ENCODE measurements at regions not wholly inside any gene's neighbourhood (a gene's known extent, or its start where the extent isn't known, plus 50 kb on each side); places are given as distances from the start of the nearest gene placed in this dataset.
"Not testable (repeated sequence)": the region's sequence is repeated elsewhere in the genome, so short reads cannot be mapped to it uniquely, and the experiment has no call there.

DNA sequence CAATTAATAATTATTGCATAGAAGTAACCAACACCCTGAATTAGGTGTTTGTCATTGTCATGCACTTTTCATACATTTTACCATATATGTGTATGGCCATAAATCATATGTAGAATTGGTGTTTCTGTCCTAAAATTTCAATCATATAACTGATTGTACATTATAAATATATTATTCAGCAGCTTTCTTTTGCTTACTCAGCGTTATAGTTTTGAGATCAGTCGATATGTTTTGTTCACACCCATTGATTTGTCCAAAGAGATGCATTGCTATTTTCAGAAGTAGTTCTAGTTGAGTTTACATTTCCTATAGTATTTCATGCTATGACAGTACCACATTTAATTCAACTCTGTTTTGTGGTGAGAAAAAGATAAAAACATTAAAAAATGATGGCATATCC lies 50.5 kb upstream of the PARP4 start:
- DNase-seq, result no peak

- DNase-seq, result peak; percentile 32
Measured at GRCh38 chr13:24563971-24564370, 51.4 kb upstream of the PARP4 start.

GRCh38 chr13:24564881-24565280 lies 52.3 kb upstream of the PARP4 start:
- no peak for DNase-seq

GRCh38 chr13:24567593-24567992 lies 55.0 kb upstream of the PARP4 start:
- peak; percentile 66 for DNase-seq

DNA sequence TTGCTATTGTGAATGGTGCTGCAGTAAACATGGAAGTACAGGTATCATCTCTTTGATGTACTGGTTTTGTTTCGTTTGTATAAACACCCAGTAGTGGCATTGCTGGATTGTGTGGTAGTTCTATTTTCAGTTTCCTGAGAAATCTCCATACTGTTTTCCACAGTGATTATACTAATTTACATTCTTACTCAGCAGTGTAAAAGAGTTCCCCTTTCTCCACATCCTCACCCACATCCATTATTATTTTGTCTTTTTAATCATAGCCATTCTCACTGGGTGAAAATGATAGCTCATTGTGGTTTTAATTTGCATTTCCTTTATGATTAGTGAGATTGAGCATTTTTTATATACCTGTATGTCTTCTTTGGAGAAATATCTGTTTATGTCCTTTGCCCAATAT lies 62.3 kb upstream of the PARP4 start:
- DNase-seq, result no peak

- DNase-seq, result peak; percentile 39
Measured at GRCh38 chr13:24580315-24580714, 67.7 kb upstream of the PARP4 start.

DNA sequence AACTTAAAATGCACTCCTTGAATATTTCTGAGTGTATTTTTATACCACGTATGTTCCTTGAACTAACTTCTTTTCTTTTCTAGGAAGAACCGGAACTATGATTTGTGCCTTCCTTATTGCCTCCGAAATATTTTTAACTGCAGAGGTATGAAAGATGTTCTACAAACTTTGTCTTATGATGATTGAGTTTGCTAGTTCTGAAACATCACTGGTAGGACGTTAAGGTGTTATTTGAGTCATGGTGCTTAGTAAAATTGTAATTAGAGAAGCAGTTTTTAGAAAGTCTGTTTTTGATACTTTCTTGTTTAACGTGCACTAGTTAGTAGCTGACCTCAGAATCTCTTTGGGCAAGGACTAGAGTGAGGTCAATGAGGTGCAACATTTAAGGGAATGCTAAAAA lies 69.0 kb upstream of the PARP4 start:
- not testable (repeated sequence) for DNase-seq

GRCh38 chr13:24591697-24592096 lies 79.1 kb upstream of the PARP4 start:
- not testable (repeated sequence) for DNase-seq

DNA sequence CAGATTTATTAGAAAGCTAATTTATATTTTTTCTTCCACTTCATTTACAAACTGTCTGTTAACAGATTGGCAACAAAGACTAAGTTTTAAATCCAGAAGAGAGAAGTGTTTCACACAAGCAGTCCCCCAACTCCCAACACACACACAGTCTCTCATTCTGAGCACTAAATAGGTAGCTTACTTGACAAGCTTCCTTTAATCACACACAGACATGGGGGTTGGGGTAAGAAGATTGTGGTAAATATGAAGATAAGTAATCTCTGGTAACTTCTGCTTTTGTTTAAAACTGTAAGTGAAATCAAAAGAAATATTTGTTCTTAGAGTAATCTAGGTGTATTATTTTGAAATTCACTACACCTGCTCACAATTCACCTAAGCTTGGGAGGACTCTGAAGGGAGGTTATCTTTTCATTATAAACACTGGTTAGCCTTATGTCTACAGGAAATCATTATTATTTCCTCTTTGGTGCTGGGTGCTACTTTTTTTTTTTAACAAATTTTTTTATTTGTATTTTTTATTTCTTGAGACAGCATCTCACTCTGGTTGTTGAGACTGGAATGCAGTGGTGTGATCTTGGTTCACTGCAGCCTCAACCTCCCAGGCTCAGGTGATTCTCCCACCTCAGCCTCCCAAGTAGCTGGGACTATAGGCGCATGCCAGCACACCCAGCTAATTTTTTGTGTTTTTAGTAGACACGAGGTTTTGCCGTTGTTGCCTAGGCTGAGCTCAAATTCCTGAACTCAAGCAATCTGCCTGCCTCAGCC lies 82.1 kb upstream of the ATP12A start:
- not testable (repeated sequence) for DNase-seq

DNA sequence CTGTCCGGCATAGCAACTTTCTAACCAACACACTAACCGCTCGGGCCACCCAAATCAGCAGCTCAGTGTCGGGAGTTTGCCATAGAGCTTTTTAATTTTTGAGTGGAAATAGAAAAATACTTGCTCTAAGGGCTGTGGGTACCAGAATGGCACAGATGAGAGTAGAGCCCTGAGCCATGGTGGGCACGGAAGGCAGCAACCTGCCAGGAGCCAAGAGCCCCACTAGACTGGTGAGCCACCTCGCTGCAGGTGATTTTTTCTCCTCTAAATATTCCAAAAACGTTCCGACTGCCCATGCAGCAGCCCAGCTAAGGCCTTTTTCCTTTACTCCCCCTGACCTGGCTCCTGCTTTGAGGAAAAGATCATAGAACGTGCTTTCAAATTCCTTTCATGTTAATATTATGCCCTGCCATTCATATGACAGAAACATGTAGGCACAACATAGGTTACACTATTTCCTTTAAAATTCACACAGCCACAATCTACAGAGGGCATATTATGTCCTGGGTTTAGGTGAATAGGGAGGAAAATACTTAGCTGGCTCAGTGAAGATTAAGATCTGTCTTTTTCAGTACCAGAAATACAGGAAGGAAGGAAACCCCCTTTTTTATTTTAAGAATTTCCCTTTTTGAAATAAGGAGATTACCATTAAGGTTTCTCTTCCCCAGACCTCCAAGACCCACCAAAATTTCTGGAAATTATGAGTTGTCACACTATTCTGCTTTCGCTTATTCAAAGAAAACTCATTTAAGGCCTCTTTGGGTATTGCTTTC lies 81.0 kb upstream of the ATP12A start:
- not testable (repeated sequence) for DNase-seq

DNA sequence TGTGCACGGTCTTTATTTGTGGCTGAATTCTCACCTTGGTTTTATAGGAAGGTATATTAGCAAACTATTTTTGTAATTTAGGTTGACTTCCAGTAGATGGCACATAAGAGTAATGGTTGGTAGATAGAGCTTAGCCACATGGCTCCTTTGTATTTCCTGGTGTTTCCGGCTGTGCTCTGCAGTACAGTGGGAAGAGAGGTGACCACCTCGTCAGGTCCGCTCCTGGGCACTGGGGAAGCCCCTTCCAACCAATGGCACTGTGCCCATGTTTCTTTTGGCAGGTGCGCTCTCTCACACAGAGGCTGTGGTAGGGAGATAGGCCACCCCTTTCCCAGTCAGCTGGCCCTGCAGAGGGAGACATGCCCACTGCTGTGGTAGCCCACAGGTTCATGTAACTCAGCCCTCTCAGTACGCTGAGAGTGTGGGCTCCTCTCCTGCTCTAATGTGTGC lies 74.3 kb upstream of the ATP12A start:
- peak; percentile 20 for DNase-seq

DNA sequence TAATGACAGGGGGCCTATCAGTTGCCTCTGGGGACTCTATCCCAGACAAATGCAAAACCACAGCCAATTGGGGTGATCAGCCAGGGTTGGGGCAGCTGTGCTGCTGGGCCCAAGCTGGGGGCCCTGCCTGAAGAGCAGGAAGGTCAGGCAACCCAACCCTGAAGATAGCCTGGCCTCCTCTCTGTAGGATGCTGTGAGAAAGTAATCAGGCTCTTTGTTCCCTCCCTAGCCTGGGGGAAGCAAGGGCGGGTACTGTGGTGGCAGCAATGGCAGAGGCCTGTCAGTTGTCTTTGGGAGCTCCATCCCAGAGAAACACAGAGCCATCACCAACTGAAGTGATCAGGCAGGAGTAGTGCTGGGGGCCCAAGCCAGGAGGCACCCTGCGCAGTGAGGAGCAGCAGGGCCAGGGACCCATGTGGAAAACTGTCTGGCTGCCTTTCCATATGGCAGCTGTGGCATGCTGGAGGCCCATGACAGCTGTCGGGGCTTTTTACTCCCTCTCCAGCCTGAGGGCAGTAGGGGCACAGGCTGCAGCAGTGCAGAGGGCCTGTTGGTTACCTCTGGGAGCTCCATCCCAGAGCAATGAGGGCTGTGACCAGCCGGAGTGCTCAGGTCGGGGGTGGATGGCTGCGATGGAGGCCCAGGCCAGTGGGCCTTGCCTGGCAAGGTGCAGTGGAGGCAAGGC lies 73.6 kb upstream of the ATP12A start:
- DNase-seq, result no peak

DNA sequence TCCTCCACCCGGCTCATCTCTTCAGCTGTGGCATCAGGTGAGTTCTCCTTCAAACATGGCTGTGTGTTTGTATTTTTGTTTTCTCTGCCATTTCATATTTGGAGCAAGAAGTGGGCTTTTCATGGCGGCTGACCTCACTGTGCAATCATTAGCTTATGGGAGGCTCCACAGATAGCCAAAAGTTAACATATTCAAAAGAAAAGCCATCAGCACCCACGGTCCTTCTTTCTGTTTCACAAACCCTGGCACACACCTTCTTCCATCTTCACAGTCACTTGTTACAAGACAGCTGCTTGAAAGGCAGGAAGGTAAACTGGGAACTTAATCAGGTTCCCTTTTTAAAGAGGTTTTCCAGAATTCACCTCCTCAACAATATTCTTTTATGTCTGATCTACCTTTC lies 69.3 kb upstream of the ATP12A start:
- DNase-seq, result no peak

- no peak for DNase-seq
Measured at GRCh38 chr13:24612726-24613125, 67.5 kb upstream of the ATP12A start.

DNA sequence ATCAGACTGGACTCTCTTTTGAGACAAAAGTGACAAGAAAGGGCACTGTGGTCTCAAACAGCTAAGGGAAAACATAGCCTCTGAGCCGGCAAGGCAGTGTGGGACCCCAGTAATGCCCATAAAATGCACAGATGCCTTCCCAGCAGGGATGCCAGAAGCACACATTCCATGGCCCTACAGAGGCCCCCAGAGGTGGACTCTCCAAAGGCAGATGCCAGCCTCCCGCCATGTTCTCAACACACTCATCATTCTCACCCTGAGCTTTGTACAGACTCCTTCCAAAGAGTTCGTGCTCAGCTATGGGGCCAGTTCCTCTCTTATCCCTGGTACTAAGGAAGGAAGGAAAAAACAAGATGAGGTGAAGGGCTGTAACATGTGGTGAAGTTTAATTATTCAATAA lies 67.1 kb upstream of the ATP12A start:
- DNase-seq, result no peak

DNA sequence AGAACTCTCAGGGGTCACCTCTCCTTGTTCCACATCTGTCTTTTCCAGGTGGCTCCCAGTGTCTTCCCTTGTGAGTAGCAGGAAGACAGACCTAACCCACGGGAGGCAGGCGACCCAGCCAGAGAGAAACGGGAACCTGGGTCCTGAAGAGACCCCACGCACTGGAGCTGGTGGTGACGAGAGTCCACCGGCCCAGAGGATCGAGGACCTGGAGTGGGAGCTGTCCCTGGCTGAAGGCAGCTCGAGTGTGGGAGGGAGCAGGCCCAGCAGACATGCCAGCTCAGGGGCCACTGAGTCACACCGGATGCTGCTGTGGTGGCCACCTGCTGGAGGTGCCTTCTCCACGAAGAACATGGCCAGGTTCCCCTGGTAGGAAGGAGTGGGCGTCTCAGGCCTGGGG lies 66.5 kb upstream of the ATP12A start:
- no peak for DNase-seq

DNA sequence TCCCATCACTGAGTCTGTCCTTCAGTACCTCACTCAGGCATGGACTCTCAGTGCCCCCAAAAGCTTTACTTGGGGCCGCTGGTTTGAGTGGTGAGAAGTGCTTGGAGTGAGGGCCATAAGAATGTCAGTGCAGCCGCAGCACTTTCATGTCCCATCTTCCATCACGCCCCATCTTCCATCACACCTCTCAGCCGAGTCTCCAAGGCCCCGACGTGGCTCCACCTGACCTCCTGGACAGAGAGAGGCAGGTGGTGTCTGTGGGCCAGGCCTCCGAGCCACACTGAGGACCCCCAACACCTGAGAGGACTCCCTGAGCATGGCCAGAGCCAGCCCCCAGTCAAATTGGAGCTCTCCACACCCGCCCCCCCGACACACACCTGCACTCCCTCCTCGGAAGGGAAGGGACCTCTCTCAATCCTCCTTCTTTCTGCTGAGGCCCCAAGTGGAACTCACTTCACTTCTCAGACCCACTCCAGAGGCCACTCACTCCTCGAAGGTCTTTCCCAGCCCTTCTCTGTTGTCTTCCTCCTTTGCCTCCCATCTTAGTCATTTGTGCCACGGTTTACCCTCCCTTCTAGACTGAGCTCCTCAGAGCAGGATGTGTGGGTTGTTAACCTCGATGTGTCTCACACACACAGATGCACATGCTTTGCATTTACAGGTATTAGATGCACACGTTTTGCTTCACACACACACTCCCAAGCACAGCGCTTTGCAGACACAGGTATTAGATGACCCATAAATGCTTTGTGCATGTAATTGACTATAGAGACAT lies 65.7 kb upstream of the ATP12A start:
- DNase-seq, result no peak

GRCh38 chr13:24615114-24615513 lies 65.1 kb upstream of the ATP12A start:
- no peak for DNase-seq

- no peak for DNase-seq
Measured at GRCh38 chr13:24615911-24616472, 64.2 kb upstream of the ATP12A start.

DNA sequence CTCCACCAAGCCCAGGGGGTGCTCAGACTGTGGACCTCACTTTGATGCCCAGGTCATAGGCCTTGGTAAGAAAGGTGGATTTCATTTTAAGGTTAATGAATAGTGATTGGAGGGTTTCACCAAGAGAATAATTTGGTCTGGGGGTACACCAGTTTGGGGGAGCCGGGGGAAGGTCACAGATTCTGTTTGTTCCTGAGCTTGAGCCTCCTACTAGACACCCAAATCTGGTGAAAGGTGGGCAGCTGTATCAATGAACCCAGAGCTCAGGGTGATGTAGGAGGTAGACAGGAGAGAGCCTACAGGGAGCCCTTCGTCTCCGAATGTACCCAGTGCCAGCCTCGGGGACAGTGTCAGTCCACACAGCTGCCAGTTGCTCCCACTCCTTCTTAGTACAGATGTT lies 63.7 kb upstream of the ATP12A start:
- DNase-seq, result no peak

GRCh38 chr13:24617256-24618010 lies 62.8 kb upstream of the ATP12A start:
- DNase-seq, result no peak
